GM19351 (cell line): ENCODE measurements at regions not wholly inside any gene's neighbourhood (a gene's known extent, or its start where the extent isn't known, plus 50 kb on each side); places are given as distances from the start of the nearest gene placed in this dataset.
A peak's percentile ranks its signal among the peaks of the same experiment; 100 is the strongest.
"Not testable (repeated sequence)": the region's sequence is repeated elsewhere in the genome, so short reads cannot be mapped to it uniquely, and the experiment has no call there.

Experiments
- ATAC-seq: cut with Tn5 transposase; IDR thresholded peaks from one replicate; pipeline ENCODE4 v1.9.1; 2021; ENCODE audit warnings: mild to moderate bottlenecking, moderate library complexity; ENCODE audit not compliant: unreplicated experiment

DNA sequence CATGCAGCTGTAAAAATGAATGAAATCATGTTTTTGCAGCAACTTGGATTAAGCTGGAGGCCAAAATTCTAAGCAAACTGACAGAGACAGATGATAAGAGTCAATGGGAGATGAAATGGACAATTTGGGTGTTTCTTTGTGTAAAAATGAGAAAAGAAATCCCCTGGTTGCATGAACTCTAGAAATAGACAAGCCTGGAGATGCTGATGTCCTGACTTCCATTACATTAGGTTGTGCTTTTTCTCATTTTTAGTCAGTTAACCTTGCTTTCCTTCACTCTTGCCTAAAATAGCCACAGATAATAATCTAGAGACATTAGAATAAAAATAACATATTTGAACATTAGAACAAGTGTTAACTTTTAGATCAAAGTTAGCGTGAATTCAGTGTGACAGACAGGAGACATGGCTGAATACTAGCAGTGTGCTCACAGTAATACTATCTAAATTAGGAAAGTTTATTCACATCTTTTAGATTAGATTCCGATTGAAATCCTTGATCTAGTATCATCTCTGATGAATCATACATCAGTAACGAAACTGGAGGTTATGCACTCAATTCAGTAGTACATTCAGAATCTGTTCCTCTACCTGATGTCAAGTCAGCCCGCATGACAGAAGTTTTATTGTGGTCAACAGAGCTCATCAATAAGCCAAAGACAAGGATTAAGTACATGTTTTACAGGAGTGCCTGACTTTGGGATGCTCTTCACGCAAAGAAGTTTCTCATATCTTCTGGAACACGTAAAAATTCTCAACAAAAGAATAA lies 948.1 kb downstream of the TMEM121 start:
- ATAC-seq = peak; percentile 67

DNA sequence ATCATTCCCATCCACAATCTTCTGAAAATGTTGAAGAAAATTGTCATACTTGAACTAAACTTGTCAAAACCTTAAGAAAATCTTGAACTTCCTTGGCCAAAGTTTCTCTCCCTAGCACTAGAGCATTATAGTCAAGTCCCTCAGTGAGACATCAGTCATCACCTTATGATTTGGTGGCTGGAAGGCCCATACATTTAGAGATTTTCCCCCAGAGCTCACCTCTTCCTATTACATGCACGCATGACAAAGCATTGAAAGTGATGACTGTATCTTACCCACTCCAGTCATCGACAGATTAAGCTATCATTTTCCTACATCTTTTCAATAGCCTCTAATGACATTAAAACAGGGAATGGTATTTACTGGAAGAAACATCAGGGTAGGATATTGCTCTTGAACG lies 948.8 kb downstream of the TMEM121 start:
- not testable (repeated sequence) for ATAC-seq

GRCh38 chr14:106477600-106477999 lies 951.2 kb downstream of the TMEM121 start:
- not testable (repeated sequence) for ATAC-seq

GRCh38 chr14:106480287-106480686 lies 953.9 kb downstream of the TMEM121 start:
- not testable (repeated sequence) for ATAC-seq

DNA sequence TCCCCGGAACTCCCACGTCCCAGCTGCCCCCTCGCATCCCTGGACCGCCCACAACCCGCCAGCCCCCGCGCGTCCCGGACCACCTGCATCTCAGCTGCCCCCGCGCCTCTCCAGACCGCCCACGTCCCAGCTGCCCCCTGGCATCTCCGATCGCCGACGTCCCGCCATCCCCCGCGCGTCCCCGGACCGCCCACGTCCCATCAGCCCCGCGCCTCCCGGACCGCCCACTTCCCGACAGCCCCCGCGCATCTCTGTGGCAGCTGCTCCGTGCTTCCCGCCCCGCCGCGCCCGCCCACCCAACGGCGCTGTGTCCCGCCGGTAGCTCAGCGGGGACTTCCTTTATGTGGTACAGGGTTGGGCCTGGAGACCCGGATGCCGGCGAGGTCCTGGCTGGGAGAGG lies 955.8 kb downstream of the TMEM121 start:
- not testable (repeated sequence) for ATAC-seq

- no peak for ATAC-seq
Observed at GRCh38 chr14:106487600-106487999, 961.2 kb downstream of the TMEM121 start.

GRCh38 chr14:106488291-106488690 lies 961.9 kb downstream of the TMEM121 start:
- no peak for ATAC-seq

DNA sequence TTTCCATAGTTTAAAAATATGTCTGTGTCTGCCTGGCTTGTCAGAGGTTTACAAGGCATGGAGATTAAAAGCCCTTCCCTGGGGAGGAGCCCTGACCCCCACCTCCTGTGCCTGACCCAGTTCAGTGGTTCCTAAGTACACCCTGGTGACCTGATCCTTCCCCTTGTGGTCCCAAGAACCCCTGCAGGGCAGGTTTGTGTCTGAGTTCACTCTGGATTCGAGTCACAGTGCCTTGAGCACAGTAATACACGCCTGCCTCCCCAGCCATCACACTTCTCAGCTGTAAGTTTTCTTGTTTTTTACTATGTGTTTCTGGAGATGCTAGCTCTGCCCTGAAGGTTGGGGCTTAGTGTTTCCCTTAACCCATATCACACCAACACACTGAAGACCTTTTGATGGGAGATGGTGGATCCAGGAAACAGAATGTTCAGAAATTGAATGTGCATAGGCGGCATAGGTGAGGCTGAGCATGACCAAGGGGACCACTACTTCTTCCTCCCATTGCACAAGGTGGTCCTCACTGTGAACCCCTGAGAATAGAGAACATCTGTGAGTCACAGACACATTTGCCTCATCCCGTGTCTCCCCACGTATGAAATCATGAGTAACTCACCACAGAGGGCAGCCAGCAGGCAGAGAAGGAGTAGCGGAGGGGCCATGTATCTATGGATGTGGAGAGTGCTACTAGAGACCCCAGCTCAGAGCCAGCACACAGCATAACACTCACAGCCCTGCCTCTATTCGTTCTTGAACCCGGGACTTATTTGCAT lies 962.9 kb downstream of the TMEM121 start:
- no peak for ATAC-seq

GRCh38 chr14:106490442-106490841 lies 964.1 kb downstream of the TMEM121 start:
- ATAC-seq = no peak

GRCh38 chr14:106491851-106492250 lies 965.5 kb downstream of the TMEM121 start:
- ATAC-seq = no peak

GRCh38 chr14:106493962-106494823 lies 967.8 kb downstream of the TMEM121 start:
- no peak for ATAC-seq

DNA sequence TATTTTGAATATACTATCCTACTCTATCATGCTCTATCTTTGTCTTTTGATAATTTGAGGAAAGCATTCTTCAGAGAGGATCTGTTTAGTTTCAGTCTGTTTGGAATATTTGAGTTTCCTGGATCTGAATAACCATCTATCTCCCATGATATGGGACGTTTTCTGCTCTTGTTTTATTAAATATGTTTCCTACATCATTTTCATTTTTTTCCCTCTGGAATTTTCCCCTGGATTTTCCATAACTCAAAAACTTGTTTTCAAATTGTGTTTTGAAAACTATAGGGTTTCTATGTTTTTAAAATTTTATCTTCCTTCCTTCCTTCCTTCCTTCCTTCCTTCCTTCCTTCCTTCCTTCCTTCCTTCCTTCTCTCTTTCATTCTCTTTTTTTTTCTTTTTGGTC lies 974.2 kb downstream of the TMEM121 start:
- no peak for ATAC-seq

GRCh38 chr14:106501898-106502297 lies 975.5 kb downstream of the TMEM121 start:
- ATAC-seq = no peak

DNA sequence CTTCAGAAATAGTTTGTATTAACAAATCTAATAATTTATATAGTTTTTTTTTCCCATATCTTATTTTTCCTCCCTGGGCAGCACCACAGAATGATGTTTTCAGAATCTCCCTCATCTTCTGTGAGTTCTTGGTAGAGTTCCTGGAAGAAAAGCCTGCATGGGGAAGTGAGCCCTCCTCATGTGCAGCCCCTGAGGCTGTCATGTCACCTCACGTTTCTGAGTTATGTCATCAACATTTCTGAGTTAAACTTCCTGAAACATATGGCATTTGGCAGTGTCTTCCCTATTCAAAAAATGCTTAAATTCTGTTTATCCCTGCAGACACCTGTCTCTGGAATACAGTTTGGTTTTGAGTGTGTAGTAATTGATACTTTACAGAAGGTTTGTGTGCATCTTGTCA lies 979.0 kb downstream of the TMEM121 start:
- ATAC-seq = no peak

GRCh38 chr14:106506881-106507305 lies 980.5 kb downstream of the TMEM121 start:
- ATAC-seq = no peak

DNA sequence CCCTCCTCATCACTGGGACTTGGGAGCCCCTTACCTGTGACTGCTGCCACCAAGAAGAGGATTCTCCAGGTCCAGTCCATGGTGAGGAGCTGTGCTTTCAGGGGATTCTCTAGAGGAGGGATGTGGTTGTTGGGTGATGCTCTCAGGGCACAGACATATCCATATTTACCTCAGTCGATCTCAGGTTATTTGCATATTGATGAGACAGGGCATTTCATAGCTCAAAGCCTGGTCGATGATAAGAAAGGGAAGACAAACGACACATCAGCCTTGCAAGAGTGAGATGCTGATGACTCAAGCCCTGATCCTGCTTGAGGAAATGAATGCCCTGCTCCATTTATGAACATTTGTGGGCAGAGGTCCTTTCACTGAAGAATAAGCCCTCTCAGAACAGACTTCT lies 981.0 kb downstream of the TMEM121 start:
- ATAC-seq = no peak

GRCh38 chr14:106508216-106508615 lies 981.8 kb downstream of the TMEM121 start:
- ATAC-seq = no peak

DNA sequence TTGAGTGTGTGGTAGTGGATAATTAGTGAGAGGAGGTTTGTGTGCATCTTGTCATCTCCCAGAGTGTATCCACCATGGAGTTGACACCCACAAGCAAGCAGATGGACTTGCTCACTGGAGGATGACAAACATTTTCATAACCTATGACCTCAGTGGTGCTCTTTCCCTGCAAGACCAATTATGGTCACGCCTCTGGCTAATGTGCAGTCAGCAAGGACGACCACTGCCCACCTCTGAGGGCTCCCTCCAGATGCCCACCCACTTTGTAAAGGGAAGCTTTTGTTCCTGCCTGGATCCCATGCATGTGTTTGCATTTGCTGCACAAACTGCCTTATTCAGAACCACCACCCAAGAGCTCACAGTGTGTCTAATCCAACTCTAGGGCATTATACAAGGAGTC lies 982.8 kb downstream of the TMEM121 start:
- ATAC-seq = no peak

- no peak for ATAC-seq
Observed at GRCh38 chr14:106509807-106510206, 983.4 kb downstream of the TMEM121 start.

DNA sequence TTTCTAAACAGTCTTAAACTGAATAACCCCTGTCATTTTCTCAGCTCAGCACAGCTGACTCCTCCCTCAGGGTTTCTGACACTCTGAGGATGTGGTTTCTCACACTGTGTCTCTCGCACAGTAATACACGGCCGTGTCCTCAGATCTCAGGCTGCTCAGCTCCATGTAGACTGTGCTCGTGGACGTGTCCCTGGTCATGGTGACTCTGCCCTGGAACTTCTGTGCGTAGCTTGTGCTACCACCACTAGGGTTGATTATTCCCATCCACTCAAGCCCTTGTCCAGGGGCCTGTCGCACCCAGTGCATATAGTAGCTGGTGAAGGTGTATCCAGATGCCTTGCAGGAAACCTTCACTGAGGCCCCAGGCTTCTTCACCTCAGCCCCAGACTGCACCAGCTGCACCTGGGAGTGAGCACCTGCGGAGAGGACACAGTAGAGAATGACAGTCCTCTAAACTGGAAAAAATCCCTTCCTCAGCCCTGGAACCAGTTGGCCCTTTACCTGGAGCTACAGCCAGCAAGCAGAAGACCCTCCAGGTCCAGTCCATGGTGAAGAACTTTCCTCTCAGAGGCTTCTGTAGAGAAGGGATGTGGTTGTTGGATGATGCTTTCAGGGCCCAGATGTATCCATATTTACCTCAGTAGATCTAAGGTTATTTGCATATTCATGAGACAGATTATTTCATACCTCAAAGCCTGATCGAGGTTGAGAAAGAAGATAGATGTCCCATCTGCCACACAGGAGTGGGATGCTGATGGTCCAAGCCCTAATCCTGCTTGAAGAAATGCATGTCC lies 984.8 kb downstream of the TMEM121 start:
- ATAC-seq = peak; percentile 55
